Loucy (cell line): ENCODE measurements at regions not wholly inside any gene's neighbourhood (a gene's known extent, or its start where the extent isn't known, plus 50 kb on each side); places are given as distances from the start of the nearest gene placed in this dataset.

ENCODE experiments used
- EZH2phosphoT487 ChIP-seq: fragments of 200-600 bp; IDR thresholded peaks from 2 replicates; pipeline ENCODE4 v1.6.1; 2018; ENCODE audit warnings: antibody characterized with exemption, mild to moderate bottlenecking, moderate library complexity, borderline replicate concordance
- TF ChIP-seq, protein P1 (sequence below): fragments of 200-600 bp; sonication (generic); conservative IDR thresholded peaks from 2 replicates; pipeline ENCODE4 v1.5.1; 2014; ENCODE audit warnings: mild to moderate bottlenecking, antibody characterized with exemption, low read length

DNA sequence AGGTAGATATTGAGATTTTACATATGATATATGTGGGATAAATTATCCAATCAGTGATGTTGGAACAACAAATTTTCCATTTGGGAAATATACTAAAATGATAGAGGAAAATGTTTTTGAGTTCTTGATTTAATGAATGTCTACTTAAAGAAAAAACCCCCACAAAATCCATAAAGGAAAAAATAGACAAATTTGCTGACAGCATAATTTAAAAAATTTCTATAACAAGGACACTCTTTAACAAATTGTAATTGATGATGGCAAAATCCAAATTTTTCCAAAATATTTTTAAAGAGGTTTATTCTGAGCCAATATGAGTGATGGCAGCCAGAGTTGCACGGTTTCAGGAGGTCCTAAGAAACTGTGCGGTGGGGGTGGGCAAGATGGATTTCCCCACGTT is 51.9 kb upstream of the RHOU start:
- TF ChIP-seq, protein P1, sequence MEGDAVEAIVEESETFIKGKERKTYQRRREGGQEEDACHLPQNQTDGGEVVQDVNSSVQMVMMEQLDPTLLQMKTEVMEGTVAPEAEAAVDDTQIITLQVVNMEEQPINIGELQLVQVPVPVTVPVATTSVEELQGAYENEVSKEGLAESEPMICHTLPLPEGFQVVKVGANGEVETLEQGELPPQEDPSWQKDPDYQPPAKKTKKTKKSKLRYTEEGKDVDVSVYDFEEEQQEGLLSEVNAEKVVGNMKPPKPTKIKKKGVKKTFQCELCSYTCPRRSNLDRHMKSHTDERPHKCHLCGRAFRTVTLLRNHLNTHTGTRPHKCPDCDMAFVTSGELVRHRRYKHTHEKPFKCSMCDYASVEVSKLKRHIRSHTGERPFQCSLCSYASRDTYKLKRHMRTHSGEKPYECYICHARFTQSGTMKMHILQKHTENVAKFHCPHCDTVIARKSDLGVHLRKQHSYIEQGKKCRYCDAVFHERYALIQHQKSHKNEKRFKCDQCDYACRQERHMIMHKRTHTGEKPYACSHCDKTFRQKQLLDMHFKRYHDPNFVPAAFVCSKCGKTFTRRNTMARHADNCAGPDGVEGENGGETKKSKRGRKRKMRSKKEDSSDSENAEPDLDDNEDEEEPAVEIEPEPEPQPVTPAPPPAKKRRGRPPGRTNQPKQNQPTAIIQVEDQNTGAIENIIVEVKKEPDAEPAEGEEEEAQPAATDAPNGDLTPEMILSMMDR = no peak
- TF ChIP-seq EZH2phosphoT487 = no peak
